K562 (cell line): ENCODE measurements at regions not wholly inside any gene's neighbourhood (a gene's known extent, or its start where the extent isn't known, plus 50 kb on each side); places are given as distances from the start of the nearest gene placed in this dataset.

Experiments used
- CEBPG ChIP-seq, 3 experiments: fragments of 200-800 bp in 1 of 3; sonication (Bioruptor generic) in 1 of 3; sonication (generic) in 1 of 3; formaldehyde crosslinking in 1 of 3; IDR thresholded peaks in 2 of 3; conservative IDR thresholded peaks in 1 of 3; 2 replicates each; pipeline versions ENCODE4 v1.6.1 to v1.8.0; 2016 to 2022; ENCODE audit warnings: missing compliant biosample characterization in 2 of 3, missing genetic modification characterization in 2 of 3, mild to moderate bottlenecking in 1 of 3, missing genetic modification reagents in 1 of 3
- CTCF ChIP-seq, 3 experiments: IDR thresholded peaks in 2 of 3; conservative IDR thresholded peaks in 1 of 3; 2 replicates each; pipeline ENCODE4 v1.5.1; 2011 to 2012; ENCODE audit warnings: low read length in 3 of 3, mild to moderate bottlenecking in 3 of 3, control low read depth in 2 of 3, improper control_type of control experiment in 1 of 3, inconsistent platforms in 1 of 3, low read depth in 1 of 3, mixed read lengths in 1 of 3, moderate library complexity in 1 of 3; ENCODE audit not compliant: insufficient read depth in 2 of 3
- EHMT2 ChIP-seq: fragments of 450-650 bp; IDR thresholded peaks from 2 replicates; pipeline ENCODE4 v1.6.1; 2018; ENCODE audit warnings: antibody characterized with exemption
- EZH2 ChIP-seq: IDR thresholded peaks from 2 replicates; pipeline ENCODE4 v1.6.1; 2012; ENCODE audit warnings: low read depth, mild to moderate bottlenecking, inconsistent platforms, low read length, borderline replicate concordance
- FOXP4 ChIP-seq: sonication (generic); formaldehyde crosslinking; IDR thresholded peaks from 2 replicates; pipeline ENCODE4 v1.8.0; 2022; ENCODE audit warnings: mild to moderate bottlenecking, missing genetic modification reagents, borderline replicate concordance
- KLF6 ChIP-seq: fragments of 250-450 bp; sonication (Bioruptor Pico); IDR thresholded peaks from 2 replicates; pipeline ENCODE4 v1.4.0; 2020; ENCODE audit warnings: mild to moderate bottlenecking, moderate library complexity, borderline replicate concordance
- MEF2D ChIP-seq: conservative IDR thresholded peaks from 2 replicates; pipeline ENCODE4 v1.6.1; 2016; ENCODE audit warnings: low read depth, missing genetic modification characterization, missing compliant biosample characterization
- PCBP2 ChIP-seq: fragments of 200-400 bp; formaldehyde crosslinking; IDR thresholded peaks from 2 replicates; pipeline ENCODE4 v1.6.1; 2018; ENCODE audit warnings: low read length, low read depth, mild to moderate bottlenecking, moderate library complexity; ENCODE audit not compliant: poor library complexity, severe bottlenecking
- POLR2AphosphoS5 ChIP-seq: IDR thresholded peaks from 2 replicates; pipeline ENCODE4 v1.6.1; 2011; ENCODE audit warnings: mild to moderate bottlenecking, low read depth, low read length, moderate library complexity; ENCODE audit not compliant: control insufficient read depth, insufficient read depth
- RBFOX2 ChIP-seq: fragments of 200-400 bp; formaldehyde crosslinking; IDR thresholded peaks from 2 replicates; pipeline ENCODE4 v1.6.1; 2017; ENCODE audit warnings: low read depth, mild to moderate bottlenecking, low read length, moderate library complexity
- SIN3A ChIP-seq, 2 experiments: fragments of 150-350 bp in 1 of 2; IDR thresholded peaks; 2 replicates each; pipeline ENCODE4 v1.6.1; 2011 to 2016; ENCODE audit warnings: borderline replicate concordance in 2 of 2, low read depth in 2 of 2, low read length in 2 of 2, mild to moderate bottlenecking in 2 of 2, moderate library complexity in 2 of 2; ENCODE audit not compliant: control insufficient read depth in 1 of 2
- TARDBP ChIP-seq: fragments of 450-650 bp; IDR thresholded peaks from 2 replicates; pipeline ENCODE4 v1.6.1; 2016
- ZNF253 ChIP-seq: fragments of 250-450 bp; sonication (Bioruptor Pico); conservative IDR thresholded peaks from 2 replicates; pipeline ENCODE4 v1.6.1; 2021; ENCODE audit warnings: mild to moderate bottlenecking
- TF ChIP-seq, protein P1 (sequence below): sonication (generic); formaldehyde crosslinking; IDR thresholded peaks from 2 replicates; pipeline ENCODE4 v1.8.1; 2023; ENCODE audit warnings: mild to moderate bottlenecking, missing genetic modification reagents

DNA sequence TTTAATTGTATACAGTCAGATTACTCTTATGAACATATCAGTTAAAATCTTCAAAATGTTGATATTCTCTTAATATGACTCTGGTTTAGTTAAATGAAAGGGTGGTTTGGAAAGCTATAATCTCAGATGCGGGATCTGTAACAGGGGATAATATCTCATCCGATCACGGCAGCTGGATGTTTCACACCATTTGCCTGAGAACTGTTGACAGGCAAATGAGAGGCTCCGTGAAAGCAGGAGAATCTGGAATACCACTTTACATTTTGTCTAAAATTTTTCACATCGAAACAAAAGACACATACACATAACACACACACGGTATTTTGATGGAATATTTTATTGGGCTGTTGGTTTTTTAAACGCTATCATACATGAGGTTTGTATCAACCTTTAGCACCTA is 518.6 kb upstream of the SLC39A10 start:
- no peak for TF ChIP-seq PCBP2
- TF ChIP-seq CTCF (IDR thresholded peaks at IDR 0.05 in 2 of 3, conservative IDR thresholded peaks at IDR 0.05 in 1 of 3; ENCODE audit: insufficient read depth in 2 of 3, low read depth in 1 of 3, low read length in 3 of 3) = no peak
- no peak for TF ChIP-seq SIN3A (IDR thresholded peaks at IDR 0.05; ENCODE audit: borderline replicate concordance in 2 of 2, control insufficient read depth in 1 of 2, low read depth in 2 of 2, low read length in 2 of 2)
- TF ChIP-seq EHMT2 = no peak
- TF ChIP-seq EZH2 = no peak
- TF ChIP-seq FOXP4 = no peak
- TF ChIP-seq, protein P1, sequence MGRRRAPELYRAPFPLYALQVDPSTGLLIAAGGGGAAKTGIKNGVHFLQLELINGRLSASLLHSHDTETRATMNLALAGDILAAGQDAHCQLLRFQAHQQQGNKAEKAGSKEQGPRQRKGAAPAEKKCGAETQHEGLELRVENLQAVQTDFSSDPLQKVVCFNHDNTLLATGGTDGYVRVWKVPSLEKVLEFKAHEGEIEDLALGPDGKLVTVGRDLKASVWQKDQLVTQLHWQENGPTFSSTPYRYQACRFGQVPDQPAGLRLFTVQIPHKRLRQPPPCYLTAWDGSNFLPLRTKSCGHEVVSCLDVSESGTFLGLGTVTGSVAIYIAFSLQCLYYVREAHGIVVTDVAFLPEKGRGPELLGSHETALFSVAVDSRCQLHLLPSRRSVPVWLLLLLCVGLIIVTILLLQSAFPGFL (CRISPR knock-in tag) = no peak
- no peak for TF ChIP-seq MEF2D
- no peak for TF ChIP-seq POLR2AphosphoS5
- TF ChIP-seq TARDBP = no peak
- TF ChIP-seq ZNF253 (CRISPR knock-in tag) = no peak
- TF ChIP-seq RBFOX2 = no peak
- TF ChIP-seq KLF6 = no peak
- TF ChIP-seq CEBPG (CRISPR knock-in tag; IDR thresholded peaks at IDR 0.05) = no peak
- no peak for TF ChIP-seq CEBPG (tag; conservative IDR thresholded peaks at IDR 0.05 in 1 of 2, IDR thresholded peaks at IDR 0.05 in 1 of 2)
